Gastrocnemius medialis (tissue), 4 donors: ENCODE measurements at regions not wholly inside any gene's neighbourhood (a gene's known extent, or its start where the extent isn't known, plus 50 kb on each side); places are given as distances from the start of the nearest gene placed in this dataset.

Source experiments
- POLR2A ChIP-seq, 2 donors: fragments of 450-650 bp; IDR thresholded peaks; one replicate each; pipeline ENCODE4 v1.6.1; 2017; ENCODE audit warnings: antibody characterized with exemption in 2 of 2, mild to moderate bottlenecking in 2 of 2, moderate library complexity in 2 of 2
- TF ChIP-seq, protein P1 (sequence below), 5 experiments: fragments of 450-650 bp in 3 of 5; fragments of 200-600 bp in 2 of 5; sonication (generic) in 2 of 5; IDR thresholded peaks in 4 of 5; conservative IDR thresholded peaks in 1 of 5; 1 replicate in 4 of 5; 2 replicates in 1 of 5; pipeline ENCODE4 v1.5.1; 2016 to 2019; ENCODE audit warnings: antibody characterized with exemption in 5 of 5, mild to moderate bottlenecking in 3 of 5, moderate library complexity in 3 of 5

DNA sequence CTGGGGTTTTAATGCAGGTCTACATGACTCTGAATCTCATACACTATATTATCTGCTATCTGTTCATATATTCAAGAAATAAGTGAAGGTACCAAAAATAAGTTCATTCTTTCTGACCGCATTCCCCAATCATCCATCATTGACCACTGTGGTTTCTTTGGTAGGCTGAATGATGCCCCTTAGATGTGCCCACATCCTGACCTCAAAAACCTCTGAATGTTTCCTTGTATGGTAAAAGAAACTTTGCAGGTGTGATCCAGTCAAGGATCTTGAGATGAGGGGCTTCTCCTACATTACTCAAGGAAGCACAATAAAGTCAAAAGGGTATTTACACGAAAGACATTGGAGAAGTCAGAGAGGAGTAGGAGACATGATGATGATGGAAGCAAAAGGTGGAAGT is 60.6 kb upstream of the LRRC8B start:
- TF ChIP-seq, protein P1, sequence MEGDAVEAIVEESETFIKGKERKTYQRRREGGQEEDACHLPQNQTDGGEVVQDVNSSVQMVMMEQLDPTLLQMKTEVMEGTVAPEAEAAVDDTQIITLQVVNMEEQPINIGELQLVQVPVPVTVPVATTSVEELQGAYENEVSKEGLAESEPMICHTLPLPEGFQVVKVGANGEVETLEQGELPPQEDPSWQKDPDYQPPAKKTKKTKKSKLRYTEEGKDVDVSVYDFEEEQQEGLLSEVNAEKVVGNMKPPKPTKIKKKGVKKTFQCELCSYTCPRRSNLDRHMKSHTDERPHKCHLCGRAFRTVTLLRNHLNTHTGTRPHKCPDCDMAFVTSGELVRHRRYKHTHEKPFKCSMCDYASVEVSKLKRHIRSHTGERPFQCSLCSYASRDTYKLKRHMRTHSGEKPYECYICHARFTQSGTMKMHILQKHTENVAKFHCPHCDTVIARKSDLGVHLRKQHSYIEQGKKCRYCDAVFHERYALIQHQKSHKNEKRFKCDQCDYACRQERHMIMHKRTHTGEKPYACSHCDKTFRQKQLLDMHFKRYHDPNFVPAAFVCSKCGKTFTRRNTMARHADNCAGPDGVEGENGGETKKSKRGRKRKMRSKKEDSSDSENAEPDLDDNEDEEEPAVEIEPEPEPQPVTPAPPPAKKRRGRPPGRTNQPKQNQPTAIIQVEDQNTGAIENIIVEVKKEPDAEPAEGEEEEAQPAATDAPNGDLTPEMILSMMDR (IDR thresholded peaks at IDR 0.05 in 4 of 5, conservative IDR thresholded peaks at IDR 0.05 in 1 of 5) = no peak
- TF ChIP-seq POLR2A (IDR thresholded peaks at IDR 0.05) = no peak
